H1 (cell line): ENCODE measurements at regions not wholly inside any gene's neighbourhood (a gene's known extent, or its start where the extent isn't known, plus 50 kb on each side); places are given as distances from the start of the nearest gene placed in this dataset.

Experiments used
- CHD7 ChIP-seq: fragments of 300-600 bp; sonication (generic); IDR thresholded peaks from 2 replicates; pipeline ENCODE4 v1.7.1; 2012; ENCODE audit warnings: low read length, moderate library complexity, mild to moderate bottlenecking, inconsistent platforms; ENCODE audit not compliant: insufficient replicate concordance

- TF ChIP-seq CHD7 = no peak
Observed at GRCh38 chr1:65497256-65497830, 76.9 kb downstream of the LEPR start (continued).
